ENCODE measurements at regions not wholly inside any gene's neighbourhood (a gene's known extent, or its start where the extent isn't known, plus 50 kb on each side); places are given as distances from the start of the nearest gene placed in this dataset.

- DNase-seq (ENCODE audit: extremely low spot score) = no peak
- CTCF ChIA-PET = no interaction called here
- POLR2A ChIA-PET = no interaction called here
- TF ChIP-seq FOXK2 (IDR thresholded peaks at IDR 0.05) = no peak
- TF ChIP-seq ELF4 (IDR thresholded peaks at IDR 0.05) = no peak
- no peak for TF ChIP-seq FOXA1 (IDR thresholded peaks at IDR 0.05)
- TF ChIP-seq ZNF384 (IDR thresholded peaks at IDR 0.05) = no peak
- no peak for TF ChIP-seq HDGF (IDR thresholded peaks at IDR 0.05; ENCODE audit: borderline replicate concordance)
These were observed 92.8 kb downstream of the FASLG start for GRCh38 chr1:172751683-172752082.

- TF ChIP-seq HDGF (IDR thresholded peaks at IDR 0.05; ENCODE audit: borderline replicate concordance) (no peak), TARDBP (IDR thresholded peaks at IDR 0.05) (no peak)
- DNase-seq (ENCODE audit: extremely low spot score) = no peak
- CTCF ChIA-PET = no interaction called here
- POLR2A ChIA-PET = no interaction called here
These were observed 95.1 kb downstream of the FASLG start for GRCh38 chr1:172753964-172754363.

GRCh38 chr1:172754609-172755008 is 95.7 kb downstream of the FASLG start:
- CTCF ChIA-PET = no interaction called here
- TF ChIP-seq FOXA1 (IDR thresholded peaks at IDR 0.05) (no peak), ARNT (IDR thresholded peaks at IDR 0.05) (no peak), LEF1 (IDR thresholded peaks at IDR 0.05; ENCODE audit: borderline replicate concordance) (no peak), PKNOX1 (IDR thresholded peaks at IDR 0.05) (no peak), ZNF384 (IDR thresholded peaks at IDR 0.05) (no peak), SUZ12 (IDR thresholded peaks at IDR 0.05) (no peak), HDGF (IDR thresholded peaks at IDR 0.05; ENCODE audit: borderline replicate concordance) (no peak), CTBP1 (IDR thresholded peaks at IDR 0.05; ENCODE audit: borderline replicate concordance) (no peak), ELF4 (IDR thresholded peaks at IDR 0.05) (no peak), NFRKB (IDR thresholded peaks at IDR 0.05) (no peak), TARDBP (IDR thresholded peaks at IDR 0.05) (no peak), SP1 (IDR thresholded peaks at IDR 0.05) (no peak), L3MBTL2 (conservative IDR thresholded peaks at IDR 0.05) (no peak)
- no peak for DNase-seq (ENCODE audit: extremely low spot score)

GRCh38 chr1:172755099-172755498 is 96.2 kb downstream of the FASLG start:
- CTCF ChIA-PET = no interaction called here
- POLR2A ChIA-PET = no interaction called here
- no peak for DNase-seq (ENCODE audit: extremely low spot score)
- no peak for TF ChIP-seq BHLHE40 (IDR thresholded peaks at IDR 0.05; ENCODE audit: borderline replicate concordance)
- no peak for TF ChIP-seq NFRKB (IDR thresholded peaks at IDR 0.05)
- no peak for TF ChIP-seq SP1 (IDR thresholded peaks at IDR 0.05)
- TF ChIP-seq LEF1 (IDR thresholded peaks at IDR 0.05; ENCODE audit: borderline replicate concordance) = no peak
- TF ChIP-seq ZNF384 (IDR thresholded peaks at IDR 0.05) = no peak
- TF ChIP-seq SUZ12 (IDR thresholded peaks at IDR 0.05) = no peak

More at GRCh38 chr1:172754609-172755008, 95.7 kb downstream of the FASLG start:
- POLR2A ChIA-PET = no interaction called here

GRCh38 chr1:172756024-172756423 is 97.1 kb downstream of the FASLG start:
- no peak for DNase-seq (ENCODE audit: extremely low spot score)
- CTCF ChIA-PET = no interaction called here
- POLR2A ChIA-PET = no interaction called here
- TF ChIP-seq FOXA1 (IDR thresholded peaks at IDR 0.05) (no peak), LEF1 (IDR thresholded peaks at IDR 0.05; ENCODE audit: borderline replicate concordance) (no peak), SP1 (IDR thresholded peaks at IDR 0.05) (no peak)

- ChIA-PET CTCF (no interaction called here), POLR2A (no interaction called here)
- DNase-seq (ENCODE audit: extremely low spot score) = no peak
- TF ChIP-seq BHLHE40 (IDR thresholded peaks at IDR 0.05; ENCODE audit: borderline replicate concordance) (no peak), TARDBP (IDR thresholded peaks at IDR 0.05) (no peak), FOXA1 (IDR thresholded peaks at IDR 0.05) (no peak), SUZ12 (IDR thresholded peaks at IDR 0.05) (no peak)
These were observed 99.4 kb downstream of the FASLG start for GRCh38 chr1:172758259-172758658.

GRCh38 chr1:172760121-172760520 is 101.2 kb downstream of the FASLG start:
- DNase-seq (ENCODE audit: extremely low spot score) = no peak
- no peak for TF ChIP-seq FOXM1 (IDR thresholded peaks at IDR 0.05; ENCODE audit: borderline replicate concordance)
- no peak for TF ChIP-seq ARNT (IDR thresholded peaks at IDR 0.05)
- TF ChIP-seq HDGF (IDR thresholded peaks at IDR 0.05; ENCODE audit: borderline replicate concordance) = no peak
- no peak for TF ChIP-seq FOXA1 (IDR thresholded peaks at IDR 0.05)
- TF ChIP-seq BHLHE40 (IDR thresholded peaks at IDR 0.05; ENCODE audit: borderline replicate concordance) = no peak
- no peak for TF ChIP-seq PKNOX1 (IDR thresholded peaks at IDR 0.05)
- TF ChIP-seq LEF1 (IDR thresholded peaks at IDR 0.05; ENCODE audit: borderline replicate concordance) = no peak
- no peak for TF ChIP-seq FOXK2 (IDR thresholded peaks at IDR 0.05)
- no peak for TF ChIP-seq CTBP1 (IDR thresholded peaks at IDR 0.05; ENCODE audit: borderline replicate concordance)
- no peak for TF ChIP-seq L3MBTL2 (conservative IDR thresholded peaks at IDR 0.05)
- TF ChIP-seq ELF4 (IDR thresholded peaks at IDR 0.05) = no peak
- no peak for TF ChIP-seq SP1 (IDR thresholded peaks at IDR 0.05)
- TF ChIP-seq SUZ12 (IDR thresholded peaks at IDR 0.05) = no peak
- no peak for TF ChIP-seq TARDBP (IDR thresholded peaks at IDR 0.05)
- no peak for TF ChIP-seq ZNF384 (IDR thresholded peaks at IDR 0.05)
- no peak for TF ChIP-seq NFRKB (IDR thresholded peaks at IDR 0.05)
- ChIA-PET CTCF (no interaction called here), POLR2A (no interaction called here)

Data from HEK293T (cell line).